CD4-positive, alpha-beta T cell treated with Interleukin-4 for 4 hours (primary cell): ENCODE measurements at regions not wholly inside any gene's neighbourhood (a gene's known extent, or its start where the extent isn't known, plus 50 kb on each side); places are given as distances from the start of the nearest gene placed in this dataset.
"Not testable (repeated sequence)": the region's sequence is repeated elsewhere in the genome, so short reads cannot be mapped to it uniquely, and the experiment has no call there.

Source experiments
- DNase-seq: peaks from one replicate; pipeline ENCODE4 v3.0.0-alpha.2; 2020

DNA sequence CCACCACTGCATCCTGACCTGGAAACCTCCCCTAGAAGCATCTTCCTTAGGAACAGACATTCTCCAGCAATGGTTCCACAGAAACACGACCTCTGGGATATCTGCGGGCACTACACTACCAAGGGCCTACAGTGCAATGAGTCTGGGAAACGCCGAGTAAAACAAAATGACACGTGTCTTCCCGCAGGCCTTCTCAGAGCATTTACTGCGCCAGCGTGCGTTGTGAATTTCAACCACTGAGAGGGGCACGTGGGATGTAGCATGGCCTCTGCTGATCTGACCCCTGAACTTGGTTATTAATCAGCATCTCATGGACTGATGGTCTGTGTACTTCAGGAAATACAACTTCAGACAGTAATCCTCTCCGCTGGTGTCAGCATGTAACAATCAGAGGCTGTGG lies 173.0 kb downstream of the C16orf95 start:
- no peak for DNase-seq

DNA sequence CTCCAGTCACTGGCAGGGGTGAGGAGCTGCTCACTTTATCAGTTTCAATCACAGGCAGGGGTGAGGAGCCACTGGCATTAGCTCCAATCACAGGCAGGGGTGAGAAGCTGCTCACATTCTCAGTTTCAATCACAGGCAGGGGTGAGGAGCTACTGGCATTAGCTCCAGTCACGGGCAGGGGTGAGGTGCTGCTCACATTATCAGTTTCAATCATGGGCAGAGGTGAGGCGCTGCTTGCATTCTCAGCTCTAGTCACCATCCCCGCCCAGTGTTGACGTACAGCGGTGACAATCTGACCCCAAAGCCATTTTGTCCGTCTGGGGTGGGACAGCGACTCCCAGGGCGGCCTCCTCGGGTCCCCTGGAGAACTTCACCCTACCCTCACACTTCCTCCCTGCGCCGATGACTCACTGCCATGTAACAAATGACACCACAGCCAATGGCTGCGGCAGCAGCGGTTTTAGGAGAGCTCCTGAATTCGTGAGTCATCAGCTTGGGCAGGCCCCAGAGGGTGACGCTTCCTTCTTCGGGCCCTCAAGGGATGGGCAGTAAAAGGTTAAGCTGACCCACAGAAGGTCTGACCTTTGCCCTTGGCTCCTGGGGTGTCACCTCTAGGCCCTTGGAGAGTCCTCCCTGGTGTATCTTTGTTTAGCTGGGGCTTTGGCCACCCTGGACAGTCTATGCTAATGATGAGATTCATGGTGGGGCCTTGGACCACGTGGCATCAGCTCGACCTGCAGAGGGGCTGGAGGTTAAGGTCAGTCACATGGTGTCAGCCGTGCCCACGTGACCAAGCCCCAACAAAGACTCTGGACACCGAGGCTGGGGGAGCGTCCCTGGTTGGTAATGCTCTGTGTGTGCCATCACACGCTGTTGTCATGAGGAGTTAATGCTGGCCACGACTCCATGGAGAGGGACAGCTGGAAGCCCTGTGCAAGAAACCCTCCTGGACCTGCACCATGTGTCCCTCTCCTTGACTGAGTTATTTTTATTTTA lies 171.7 kb downstream of the C16orf95 start:
- DNase-seq, result no peak

GRCh38 chr16:87146676-87147075 lies 170.5 kb downstream of the C16orf95 start:
- DNase-seq, result no peak

GRCh38 chr16:87149051-87149450 lies 168.1 kb downstream of the C16orf95 start:
- no peak for DNase-seq

GRCh38 chr16:87150262-87150661 lies 166.9 kb downstream of the C16orf95 start:
- no peak for DNase-seq

DNA sequence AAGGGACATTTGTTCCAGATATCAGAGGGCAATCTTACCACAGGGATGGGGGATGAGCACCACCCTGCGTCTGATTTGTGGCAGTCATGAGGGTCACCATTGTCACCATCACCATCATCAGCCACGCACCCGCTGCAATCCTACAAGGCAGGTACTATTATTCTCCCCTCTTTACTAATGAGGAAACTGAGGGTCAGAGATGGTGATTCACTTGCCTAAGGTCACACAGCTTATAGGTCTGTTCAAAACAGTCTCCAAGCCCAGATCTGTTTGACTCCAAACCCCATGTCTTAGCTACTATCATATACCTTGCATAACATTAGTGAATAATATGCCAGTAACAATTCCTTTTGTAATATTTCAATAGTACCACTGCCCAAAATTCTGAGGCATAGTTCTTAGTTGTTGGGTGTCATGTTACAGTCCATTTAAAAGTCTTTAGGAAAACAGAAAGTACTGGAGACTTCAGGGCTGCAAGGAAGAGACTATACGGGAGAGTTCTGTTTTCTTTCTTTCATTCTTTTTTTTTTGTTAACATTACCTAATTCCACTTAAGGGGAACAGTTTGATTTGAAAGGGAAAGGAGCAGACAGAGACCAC lies 166.4 kb downstream of the C16orf95 start:
- no peak for DNase-seq

DNA sequence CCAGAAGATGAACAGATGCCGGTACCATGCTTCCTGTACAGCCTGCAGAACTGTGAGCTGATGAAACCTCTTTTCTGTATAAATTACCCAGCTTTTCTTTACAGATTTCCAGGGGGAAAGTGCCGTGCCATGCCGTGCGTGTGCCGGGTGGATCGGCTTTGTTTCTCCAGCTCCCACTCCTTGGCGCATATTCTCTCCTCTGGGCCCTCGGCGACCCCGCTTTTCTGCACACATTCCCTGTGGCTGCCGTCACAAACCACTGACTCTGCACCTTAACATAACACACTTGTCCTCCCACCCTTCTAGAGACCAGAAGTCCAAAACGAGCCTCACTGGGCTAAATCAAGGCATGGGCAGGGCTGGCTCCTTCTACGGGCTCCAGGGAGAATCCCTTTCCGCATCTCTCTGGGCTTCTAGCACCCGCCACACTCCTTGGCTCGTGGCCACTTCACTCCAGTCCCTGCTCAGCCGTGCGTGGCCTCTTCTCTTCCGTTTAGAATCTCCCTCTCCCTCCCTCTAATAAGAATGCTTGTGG lies 164.9 kb downstream of the C16orf95 start:
- no peak for DNase-seq

- no peak for DNase-seq
These were observed 163.9 kb downstream of the C16orf95 start for GRCh38 chr16:87153326-87153725.

DNA sequence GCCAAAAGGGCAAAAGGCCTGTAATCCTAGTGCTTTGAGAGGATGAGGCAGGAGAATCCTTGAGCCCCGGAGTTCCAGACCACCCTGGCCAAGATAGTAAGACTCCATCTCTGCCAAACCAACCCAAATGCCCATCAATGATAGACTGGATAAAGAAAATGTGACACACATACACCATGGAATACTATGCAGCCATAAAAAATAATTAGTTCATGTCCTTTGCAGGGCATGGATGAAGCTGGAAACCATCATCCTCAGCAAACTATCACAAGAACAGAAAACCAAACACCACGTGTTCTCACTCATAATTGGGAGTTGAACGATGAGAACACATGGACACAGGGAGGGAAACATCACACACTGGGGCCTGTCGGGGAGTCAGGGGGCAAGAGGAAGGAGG lies 161.9 kb downstream of the C16orf95 start:
- DNase-seq, result not testable (repeated sequence)

DNA sequence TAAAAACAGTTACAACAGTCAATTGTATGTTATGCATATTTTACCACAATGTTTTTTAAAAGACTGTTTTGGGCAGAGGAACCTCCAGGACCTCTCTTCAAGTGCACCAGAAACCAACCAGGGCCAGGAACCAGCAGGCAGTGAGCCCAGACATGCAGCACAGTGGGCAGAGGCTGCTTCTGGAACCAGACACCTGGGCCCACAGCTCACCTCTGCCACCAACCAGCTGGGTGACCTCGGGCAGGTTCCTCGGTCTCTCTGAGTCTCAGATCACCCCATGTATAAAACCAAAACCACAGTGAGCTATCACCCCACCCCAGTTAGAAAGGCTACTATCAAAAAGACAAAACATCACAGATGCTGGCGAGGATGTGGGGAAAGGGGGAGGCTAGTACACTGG lies 161.0 kb downstream of the C16orf95 start:
- no peak for DNase-seq

DNA sequence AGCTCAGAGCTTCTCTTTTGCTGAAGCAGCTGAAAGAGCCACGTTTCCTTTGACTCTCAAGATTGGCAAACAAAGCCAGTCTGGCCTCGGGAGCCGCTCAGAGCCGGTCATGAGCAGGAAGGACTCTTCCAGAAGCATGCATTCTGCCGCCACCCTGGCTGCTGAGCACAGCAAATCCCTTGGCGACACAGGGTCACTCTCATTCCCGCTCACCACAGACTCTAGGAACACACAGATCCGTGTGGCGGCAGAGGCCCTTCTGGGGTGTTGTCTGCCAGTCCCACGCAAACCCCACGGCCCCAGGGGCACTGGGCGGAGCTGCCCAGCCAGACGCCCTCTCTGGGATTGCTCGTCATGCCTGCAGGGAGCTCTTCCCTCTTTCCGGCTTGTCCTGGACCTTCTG lies 157.0 kb downstream of the C16orf95 start:
- DNase-seq, result no peak

DNA sequence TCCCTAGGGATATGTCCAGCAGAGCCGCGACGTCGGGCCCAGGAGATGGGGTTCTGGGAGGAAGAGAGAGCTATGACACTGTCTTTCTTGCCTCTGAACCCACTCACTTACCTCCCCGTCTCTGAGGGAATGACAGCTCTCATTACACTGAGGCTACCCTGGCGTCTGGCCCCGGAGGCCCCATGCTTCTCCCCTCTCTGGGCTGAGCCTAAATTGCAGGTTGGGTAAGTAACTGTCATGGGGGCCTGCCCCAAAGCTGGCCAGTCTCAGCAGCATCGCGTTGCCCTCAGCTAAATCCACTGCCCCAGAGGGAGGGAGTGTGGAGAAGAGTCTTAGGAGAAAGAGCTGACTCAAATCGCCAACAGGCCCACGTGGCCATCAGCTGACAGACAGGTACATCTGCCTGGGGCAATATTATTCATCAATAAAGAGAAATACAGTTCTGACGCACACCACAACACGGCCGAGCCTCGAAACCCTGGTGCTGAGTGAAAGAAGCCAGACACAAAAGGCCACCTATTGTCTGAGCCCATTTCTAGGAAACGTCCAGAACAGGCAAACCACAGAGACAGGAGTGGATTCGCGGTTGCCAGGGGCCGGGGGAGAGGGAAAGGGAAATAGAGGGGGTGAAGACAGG lies 156.4 kb downstream of the C16orf95 start:
- DNase-seq, result no peak

DNA sequence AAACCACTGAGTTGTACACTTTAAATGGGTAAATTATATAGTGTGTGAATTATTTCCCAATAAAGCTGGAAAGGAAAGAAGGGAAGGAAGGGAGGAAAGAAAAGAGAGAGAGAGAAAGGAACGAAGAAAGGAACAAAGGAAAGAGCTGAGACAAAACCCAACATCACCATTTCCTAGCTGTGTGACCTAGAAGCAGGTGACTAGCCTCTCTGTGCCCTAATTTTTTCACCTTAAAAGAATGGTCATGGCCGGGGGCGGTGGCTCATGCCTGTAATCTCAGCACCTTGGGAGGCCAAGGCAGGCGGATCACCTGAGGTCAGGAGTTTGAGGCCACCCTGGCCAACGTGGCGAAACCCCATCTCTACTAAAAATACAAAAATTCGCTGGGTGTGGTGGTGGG lies 155.8 kb downstream of the C16orf95 start:
- not testable (repeated sequence) for DNase-seq

GRCh38 chr16:87161822-87162676 lies 155.1 kb downstream of the C16orf95 start:
- no peak for DNase-seq

- DNase-seq, result not testable (repeated sequence)
These were observed 154.4 kb downstream of the C16orf95 start for GRCh38 chr16:87162799-87163198.

- DNase-seq, result no peak
These were observed 153.6 kb downstream of the C16orf95 start for GRCh38 chr16:87163637-87164036.

DNA sequence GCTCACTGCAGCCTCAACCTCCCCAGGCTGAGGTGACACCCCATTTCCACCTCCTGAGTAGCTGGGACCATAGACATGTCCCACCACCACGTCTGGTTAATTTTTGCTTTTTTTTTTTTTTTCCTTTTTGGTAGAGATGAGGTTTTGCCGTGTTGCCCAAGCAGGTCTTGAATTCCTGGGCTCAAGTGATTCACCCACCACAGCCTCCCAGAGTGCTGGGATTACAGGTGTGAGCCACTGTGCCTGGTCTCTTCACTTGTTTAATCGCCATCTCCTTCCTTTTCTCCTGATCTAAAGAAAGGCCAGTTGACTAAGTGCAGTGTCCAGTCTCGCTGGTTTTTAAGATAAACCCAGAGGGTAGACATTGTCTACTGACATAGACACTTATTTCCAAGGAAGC lies 152.0 kb downstream of the C16orf95 start:
- no peak for DNase-seq

DNA sequence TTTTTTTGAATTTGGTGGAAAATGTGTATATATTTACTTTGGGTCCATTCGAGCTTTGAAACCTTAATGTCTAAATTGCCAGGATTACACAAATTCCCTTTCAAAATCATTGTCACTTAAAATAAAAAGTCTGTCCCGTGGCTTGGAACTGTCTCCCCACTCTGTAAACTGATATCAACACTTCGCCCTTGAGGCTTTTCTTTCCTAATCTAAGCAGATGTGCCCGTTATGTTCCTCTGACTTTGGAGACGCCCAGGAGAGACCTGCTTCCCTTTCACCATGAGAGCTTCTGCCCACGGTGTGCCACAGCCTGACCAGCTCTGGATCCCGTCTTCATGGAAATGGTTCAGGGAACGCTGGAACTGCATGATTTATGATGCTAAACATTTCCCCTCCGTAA lies 151.3 kb downstream of the C16orf95 start:
- DNase-seq, result no peak

GRCh38 chr16:87166321-87166720 lies 150.9 kb downstream of the C16orf95 start:
- no peak for DNase-seq

DNA sequence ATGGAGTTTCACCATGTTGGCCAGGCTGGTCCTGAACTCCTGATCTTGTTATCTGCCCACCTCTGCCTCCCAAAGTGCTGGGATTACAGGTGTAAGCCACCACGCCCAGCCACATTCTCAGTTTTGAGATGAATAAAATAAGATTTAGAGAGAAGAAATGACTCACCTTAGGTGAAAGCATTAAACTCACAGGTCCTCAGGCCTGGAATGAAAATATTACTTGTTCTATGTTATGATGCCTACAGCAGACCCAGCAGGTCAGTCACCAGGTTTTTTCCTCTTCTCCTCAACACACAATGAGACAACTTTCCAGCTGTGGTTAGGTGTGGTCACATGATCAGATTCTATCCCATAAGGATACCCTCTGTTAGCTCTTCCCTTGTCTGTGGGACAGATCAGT lies 150.3 kb downstream of the C16orf95 start:
- DNase-seq, result no peak

DNA sequence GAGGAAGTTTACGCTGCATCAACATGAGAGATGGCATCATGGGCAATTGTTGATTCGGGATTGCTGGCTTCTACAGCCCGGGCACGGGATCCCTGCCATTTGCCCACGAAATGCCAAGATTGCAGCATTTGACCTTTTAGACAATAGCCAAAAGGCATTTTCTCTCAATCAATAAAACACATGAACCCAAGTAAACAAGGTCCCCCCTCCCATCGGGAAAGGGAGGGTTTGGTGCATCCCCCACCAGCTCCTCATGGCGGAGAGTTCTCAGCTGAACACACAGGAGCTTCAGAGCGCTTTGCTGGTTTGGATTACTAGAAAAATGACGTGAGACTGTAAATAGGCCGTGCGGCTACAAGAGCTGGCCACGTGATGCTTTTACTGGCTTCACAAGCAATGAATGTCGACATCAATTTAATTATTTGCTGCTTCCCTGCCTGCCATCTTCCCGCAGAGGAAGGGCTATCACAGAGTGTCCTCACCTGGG lies 147.6 kb downstream of the C16orf95 start:
- no peak for DNase-seq

DNA sequence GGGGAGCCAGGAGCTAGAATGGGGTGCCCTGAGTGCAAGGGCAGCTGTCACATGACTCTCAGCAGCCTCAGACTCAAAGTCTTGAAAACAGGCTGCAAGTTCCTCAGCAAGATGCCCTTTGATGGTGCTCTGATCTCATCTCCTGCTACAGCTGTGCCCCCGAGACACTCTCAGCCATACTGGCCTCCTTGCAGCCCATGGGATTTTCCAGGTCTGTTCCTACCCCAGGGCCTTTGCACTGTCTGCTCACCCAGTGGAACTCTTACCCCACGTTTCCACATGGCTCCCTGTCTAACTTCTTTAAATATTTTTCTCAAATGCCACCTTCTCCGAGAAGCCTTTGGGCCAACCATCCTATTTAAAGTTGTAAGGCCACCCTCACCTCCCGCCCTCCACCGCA lies 146.9 kb downstream of the C16orf95 start:
- DNase-seq, result no peak
